Upper lobe of left lung (tissue), 6 donors: ENCODE measurements at regions not wholly inside any gene's neighbourhood (a gene's known extent, or its start where the extent isn't known, plus 50 kb on each side); places are given as distances from the start of the nearest gene placed in this dataset.

Experiments
- ATAC-seq, 2 donors: fragments of 200-7000 bp; cut with Tn5 transposase; one replicate each; pipeline ENCODE4 v1.9.1; 2022; ENCODE audit warnings: mild to moderate bottlenecking in 2 of 2, moderate library complexity in 2 of 2; ENCODE audit not compliant: low FRiP score in 2 of 2
- DNase-seq, 2 donors: peaks; one replicate each; pipeline ENCODE4 v3.0.0-alpha.2; 2019 to 2020
- H3K27ac ChIP-seq, 4 donors: fragments of 200-600 bp; sonication (generic); one replicate each; pipeline ENCODE4 v1.5.1; 2016 to 2019
- H3K27me3 ChIP-seq, 4 donors: fragments of 200-600 bp; sonication (generic); one replicate each; pipeline ENCODE4 v1.5.1; 2017 to 2019
- H3K36me3 ChIP-seq, 4 donors: fragments of 200-600 bp; sonication (generic); one replicate each; pipeline ENCODE4 v1.5.1; 2016 to 2019
- H3K4me1 ChIP-seq, 4 donors: fragments of 200-600 bp; sonication (generic); one replicate each; pipeline ENCODE4 v1.5.1; 2018 to 2019
- H3K4me3 ChIP-seq, 4 donors: fragments of 200-600 bp; sonication (generic); one replicate each; pipeline ENCODE4 v1.5.1; 2017 to 2019; ENCODE audit warnings: mild to moderate bottlenecking in 2 of 4, moderate library complexity in 1 of 4
- H3K9me3 ChIP-seq, 4 donors: fragments of 200-600 bp; sonication (generic); one replicate each; pipeline ENCODE4 v1.5.1; 2018 to 2019
- EP300 ChIP-seq, 4 donors: sonication (generic); formaldehyde crosslinking; IDR thresholded peaks; one replicate each; pipeline ENCODE4 v1.5.1; 2017; ENCODE audit warnings: antibody characterized with exemption in 4 of 4, control low read depth in 2 of 4
- POLR2A ChIP-seq, 4 donors: fragments of 450-650 bp; IDR thresholded peaks; one replicate each; pipeline ENCODE4 v1.5.1; 2016 to 2017; ENCODE audit warnings: antibody characterized with exemption in 4 of 4, mild to moderate bottlenecking in 2 of 4
- POLR2AphosphoS5 ChIP-seq, 2 donors: sonication (generic); formaldehyde crosslinking; IDR thresholded peaks; one replicate each; pipeline ENCODE4 v1.5.1; 2017; ENCODE audit warnings: antibody characterized with exemption in 2 of 2
- WGBS, 2 donors: methylation state at CpG; one replicate each; pipeline ENCODE4 v1.1.5; 2017 to 2018; 5-methylcytosine and 5-hydroxymethylcytosine counted together
- TF ChIP-seq, protein P1 (sequence below), 6 experiments: fragments of 450-650 bp in 4 of 6; fragments of 200-600 bp in 2 of 6; sonication (generic) in 2 of 6; IDR thresholded peaks; one replicate each; pipeline ENCODE4 v1.5.1; 2016 to 2019; ENCODE audit warnings: antibody characterized with exemption in 6 of 6
- donor health status: DM: no; HTN: no; CAD: no; lungs with moderate emphysema.
- donor health status: DM: no; HTN: yes; CAD: no; lungs with severe emphysema.

DNA sequence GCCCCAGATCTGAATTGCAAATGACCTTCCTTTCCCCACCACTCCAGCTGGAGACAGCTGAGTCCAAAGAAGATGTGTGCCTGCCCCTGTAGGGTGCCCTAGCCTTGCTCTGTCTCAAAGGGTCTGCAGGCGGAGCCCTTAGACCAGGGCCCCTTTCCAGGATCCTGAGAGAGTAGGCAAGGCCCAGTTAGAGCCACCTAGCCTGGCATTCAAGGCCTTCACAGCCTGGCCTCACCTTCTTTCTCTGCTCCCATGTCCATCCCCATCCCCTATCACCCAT lies 66.6 kb upstream of the LHX1 start:
- ATAC-seq (no peak), DNase-seq (no peak)
- no peak overlapping the region for H3K27ac ChIP-seq
- no peaks in the 10 kb centered on the region for H3K27me3 ChIP-seq
- WGBS, 2 donors: 78% methylated on average over 1 of the region's 1 CpG; no CpG with 5 or more reads in 1 of the 2 donors
- H3K4me3 ChIP-seq: no peak overlapping the region
- TF ChIP-seq EP300 (IDR thresholded peaks at IDR 0.05) (no peak), POLR2A (IDR thresholded peaks at IDR 0.05) (no peak), POLR2AphosphoS5 (IDR thresholded peaks at IDR 0.05) (no peak)
- TF ChIP-seq, protein P1, sequence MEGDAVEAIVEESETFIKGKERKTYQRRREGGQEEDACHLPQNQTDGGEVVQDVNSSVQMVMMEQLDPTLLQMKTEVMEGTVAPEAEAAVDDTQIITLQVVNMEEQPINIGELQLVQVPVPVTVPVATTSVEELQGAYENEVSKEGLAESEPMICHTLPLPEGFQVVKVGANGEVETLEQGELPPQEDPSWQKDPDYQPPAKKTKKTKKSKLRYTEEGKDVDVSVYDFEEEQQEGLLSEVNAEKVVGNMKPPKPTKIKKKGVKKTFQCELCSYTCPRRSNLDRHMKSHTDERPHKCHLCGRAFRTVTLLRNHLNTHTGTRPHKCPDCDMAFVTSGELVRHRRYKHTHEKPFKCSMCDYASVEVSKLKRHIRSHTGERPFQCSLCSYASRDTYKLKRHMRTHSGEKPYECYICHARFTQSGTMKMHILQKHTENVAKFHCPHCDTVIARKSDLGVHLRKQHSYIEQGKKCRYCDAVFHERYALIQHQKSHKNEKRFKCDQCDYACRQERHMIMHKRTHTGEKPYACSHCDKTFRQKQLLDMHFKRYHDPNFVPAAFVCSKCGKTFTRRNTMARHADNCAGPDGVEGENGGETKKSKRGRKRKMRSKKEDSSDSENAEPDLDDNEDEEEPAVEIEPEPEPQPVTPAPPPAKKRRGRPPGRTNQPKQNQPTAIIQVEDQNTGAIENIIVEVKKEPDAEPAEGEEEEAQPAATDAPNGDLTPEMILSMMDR (IDR thresholded peaks at IDR 0.05): no peak
- H3K9me3 ChIP-seq: peaks cover 0 to 3% (median 0%) of the 10 kb centered on the region in 4 donors
- H3K36me3 ChIP-seq: no peaks in the 10 kb centered on the region
- no peaks in the 10 kb centered on the region for H3K4me1 ChIP-seq

GRCh38 chr17:36875698-36876293 lies 61.5 kb upstream of the LHX1 start:
- ATAC-seq: no peak
- TF ChIP-seq, protein P1 (IDR thresholded peaks at IDR 0.05): no peak
- TF ChIP-seq POLR2AphosphoS5 (IDR thresholded peaks at IDR 0.05): no peak
- H3K36me3 ChIP-seq: no peaks in the 10 kb centered on the region
- WGBS, 2 donors: 81 to 83% methylated on average over 10 of the region's 10 CpGs
- no peak overlapping the region for H3K4me3 ChIP-seq
- no peaks in the 10 kb centered on the region for H3K27me3 ChIP-seq
- H3K9me3 ChIP-seq: peaks cover 0 to 3% (median 0%) of the 10 kb centered on the region in 4 donors
- DNase-seq: no peak
- H3K27ac ChIP-seq: no peak overlapping the region
- no peaks in the 10 kb centered on the region for H3K4me1 ChIP-seq

GRCh38 chr17:36876966-36877365 lies 60.3 kb upstream of the LHX1 start:
- ATAC-seq: no peak
- no peak overlapping the region for H3K4me3 ChIP-seq
- H3K27ac ChIP-seq: no peak overlapping the region
- WGBS, 2 donors: 69 to 75% methylated on average over 4 of the region's 4 CpGs
- H3K9me3 ChIP-seq: peaks cover 0 to 12% (median 3%) of the 10 kb centered on the region in 4 donors
- no peaks in the 10 kb centered on the region for H3K4me1 ChIP-seq
- no peak for DNase-seq
- no peaks in the 10 kb centered on the region for H3K27me3 ChIP-seq
- H3K36me3 ChIP-seq: no peaks in the 10 kb centered on the region
- TF ChIP-seq, protein P1 (IDR thresholded peaks at IDR 0.05): no peak

DNA sequence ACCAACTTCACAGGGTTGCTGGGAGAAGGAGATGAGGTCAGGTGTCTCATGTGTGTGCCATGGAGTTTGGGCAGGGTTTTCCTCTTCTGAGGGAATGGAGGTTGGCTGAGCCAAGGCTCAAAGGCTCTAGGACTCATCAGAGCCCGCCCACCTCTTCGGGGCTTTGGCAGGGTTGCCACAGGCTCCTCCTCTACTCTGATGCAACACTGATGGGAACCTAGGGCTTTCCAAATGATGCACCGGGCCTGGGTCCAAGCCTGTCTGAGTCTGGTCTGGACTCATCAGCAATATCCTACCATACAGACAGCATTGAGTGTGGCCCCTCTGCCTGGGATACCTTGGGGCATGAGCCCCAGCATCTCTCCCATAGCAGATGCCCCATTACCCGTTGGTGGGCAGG lies 59.5 kb upstream of the LHX1 start:
- no peak for DNase-seq
- TF ChIP-seq EP300 (IDR thresholded peaks at IDR 0.05) (no peak), POLR2AphosphoS5 (IDR thresholded peaks at IDR 0.05) (no peak), POLR2A (IDR thresholded peaks at IDR 0.05) (no peak)
- TF ChIP-seq, protein P1 (IDR thresholded peaks at IDR 0.05): no peak
- no peak for ATAC-seq
- Histone ChIP-seq H3K4me1 (no peaks in the 10 kb centered on the region), H3K27ac (no peak overlapping the region), H3K9me3 (peaks cover 0 to 9% (median 5%) of the 10 kb centered on the region in 4 donors), H3K36me3 (no peaks in the 10 kb centered on the region), H3K4me3 (no peak overlapping the region), H3K27me3 (no peaks in the 10 kb centered on the region)
- WGBS, 2 donors: 69% methylated on average over 4 of the region's 4 CpGs; no CpG with 5 or more reads in 1 of the 2 donors

DNA sequence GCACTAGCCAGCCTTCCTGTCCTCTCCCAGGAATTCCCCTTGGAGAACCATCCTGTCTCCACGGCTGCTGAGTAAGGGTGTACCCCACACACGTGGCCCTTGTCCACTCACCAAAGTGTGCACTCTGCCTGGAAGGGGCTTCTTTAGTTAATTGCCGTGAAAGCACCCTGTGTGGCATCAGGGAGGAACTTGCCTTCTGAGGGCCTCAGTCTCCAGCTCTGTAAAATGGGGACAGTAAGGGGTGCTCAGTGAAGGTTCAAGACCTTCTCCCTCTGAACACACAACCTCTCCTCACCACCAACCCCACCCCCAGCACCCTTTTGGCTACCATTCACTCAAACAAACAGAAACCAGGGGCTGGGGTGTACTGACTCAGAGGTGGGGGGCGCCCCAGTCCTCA lies 59.1 kb upstream of the LHX1 start:
- TF ChIP-seq EP300 (IDR thresholded peaks at IDR 0.05) (no peak), POLR2AphosphoS5 (IDR thresholded peaks at IDR 0.05) (no peak), POLR2A (IDR thresholded peaks at IDR 0.05) (no peak)
- TF ChIP-seq, protein P1 (IDR thresholded peaks at IDR 0.05): no peak
- Histone ChIP-seq H3K4me3 (no peak overlapping the region), H3K36me3 (no peaks in the 10 kb centered on the region), H3K27me3 (no peaks in the 10 kb centered on the region), H3K4me1 (no peaks in the 10 kb centered on the region), H3K27ac (no peak overlapping the region), H3K9me3 (peaks cover 0 to 9% (median 4%) of the 10 kb centered on the region in 4 donors)
- 87 to 100% methylated on average over 1 to 4 of the region's 4 CpGs for whole genome bisulfite sequencing, 2 donors
- no peak for DNase-seq
- ATAC-seq: no peak
